ENCODE measurements at regions not wholly inside any gene's neighbourhood (a gene's known extent, or its start where the extent isn't known, plus 50 kb on each side); places are given as distances from the start of the nearest gene placed in this dataset.

DNA sequence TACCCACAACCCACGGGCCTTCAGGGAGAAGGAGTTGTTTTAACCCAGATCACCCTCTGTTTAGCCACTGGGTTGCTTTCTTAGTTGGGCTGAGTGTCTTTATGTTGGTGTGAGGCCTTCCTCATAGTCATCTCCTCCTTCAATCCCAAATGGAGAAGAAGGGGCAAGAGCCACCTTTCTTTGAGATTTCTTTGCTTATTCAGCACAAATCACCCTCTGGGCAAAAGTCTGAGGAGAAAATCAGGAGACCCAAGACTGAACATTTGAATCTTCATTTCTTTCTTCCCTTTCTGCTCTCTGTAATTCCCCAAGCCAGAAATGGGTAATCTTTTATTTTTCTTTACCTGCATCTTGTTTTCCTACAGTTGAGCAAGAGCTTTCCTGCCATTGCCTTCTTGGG lies 329.0 kb downstream of the TLE4 start:
- CTCF ChIA-PET: no interaction called here
- POLR2A ChIA-PET (ENCODE audit: unreplicated experiment): no interaction called here
- BruUV-seq (replicated peaks): no TSS peak

DNA sequence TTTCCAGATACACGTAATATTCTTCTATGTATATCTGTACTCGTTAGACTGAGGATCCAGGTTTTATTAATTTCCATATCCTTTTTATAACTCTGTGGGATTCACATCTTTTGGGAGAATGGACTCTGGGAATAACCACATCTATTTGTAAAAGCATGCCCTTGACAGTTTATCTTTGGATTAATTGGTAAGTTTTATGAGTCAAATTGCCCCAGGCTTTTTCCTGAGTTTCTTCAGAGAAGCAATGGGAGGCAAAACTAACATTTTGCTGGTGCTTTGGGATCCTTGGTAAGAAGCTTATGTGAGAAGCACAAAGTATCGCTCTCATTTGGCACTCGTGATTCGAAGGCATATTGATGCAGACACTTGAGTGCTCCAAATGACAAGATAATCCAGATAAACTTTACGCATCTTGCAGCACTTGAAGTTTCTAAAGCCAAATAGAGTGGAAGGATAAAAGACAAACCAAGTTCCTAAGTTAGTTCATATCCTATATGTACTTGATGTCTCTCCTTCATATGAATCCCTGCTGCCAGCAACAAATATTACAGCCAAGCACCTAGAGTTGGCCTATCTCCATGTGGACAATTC lies 324.7 kb downstream of the TLE4 start:
- H3K4me3 ChIP-seq: no peak overlapping the region
- no TSS peak for BruUV-seq (replicated peaks)
- H3K4me2 ChIP-seq: no peak overlapping the region
- no peak overlapping the region for H3K27ac ChIP-seq
- H3K27me3 ChIP-seq (ENCODE audit: insufficient read depth, low read depth): peaks cover 6% of the 10 kb centered on the region
- H3K4me1 ChIP-seq (replicated peaks; ENCODE audit: insufficient read depth): no peaks in the 10 kb centered on the region
- intact Hi-C loops (cut with micrococcal nuclease; ENCODE audit: unreplicated experiment): no loop called here
- no peaks in the 10 kb centered on the region for H3K36me3 ChIP-seq (ENCODE audit: low read depth)
- H3F3A ChIP-seq (ENCODE audit: insufficient read depth, low read depth): no peaks in the 10 kb centered on the region
- POLR2A ChIA-PET (ENCODE audit: unreplicated experiment): no interaction called here
- no peak for DNase-seq
- no peaks in the 10 kb centered on the region for H3K79me2 ChIP-seq (ENCODE audit: low read depth)
- TF ChIP-seq EZH2 (IDR thresholded peaks at IDR 0.05; ENCODE audit: low read depth): no peak
- TF ChIP-seq, protein P1, sequence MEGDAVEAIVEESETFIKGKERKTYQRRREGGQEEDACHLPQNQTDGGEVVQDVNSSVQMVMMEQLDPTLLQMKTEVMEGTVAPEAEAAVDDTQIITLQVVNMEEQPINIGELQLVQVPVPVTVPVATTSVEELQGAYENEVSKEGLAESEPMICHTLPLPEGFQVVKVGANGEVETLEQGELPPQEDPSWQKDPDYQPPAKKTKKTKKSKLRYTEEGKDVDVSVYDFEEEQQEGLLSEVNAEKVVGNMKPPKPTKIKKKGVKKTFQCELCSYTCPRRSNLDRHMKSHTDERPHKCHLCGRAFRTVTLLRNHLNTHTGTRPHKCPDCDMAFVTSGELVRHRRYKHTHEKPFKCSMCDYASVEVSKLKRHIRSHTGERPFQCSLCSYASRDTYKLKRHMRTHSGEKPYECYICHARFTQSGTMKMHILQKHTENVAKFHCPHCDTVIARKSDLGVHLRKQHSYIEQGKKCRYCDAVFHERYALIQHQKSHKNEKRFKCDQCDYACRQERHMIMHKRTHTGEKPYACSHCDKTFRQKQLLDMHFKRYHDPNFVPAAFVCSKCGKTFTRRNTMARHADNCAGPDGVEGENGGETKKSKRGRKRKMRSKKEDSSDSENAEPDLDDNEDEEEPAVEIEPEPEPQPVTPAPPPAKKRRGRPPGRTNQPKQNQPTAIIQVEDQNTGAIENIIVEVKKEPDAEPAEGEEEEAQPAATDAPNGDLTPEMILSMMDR (conservative IDR thresholded peaks at IDR 0.05): no peak
- no peak overlapping the region for H2AFZ ChIP-seq
- CTCF ChIA-PET: no interaction called here
- no peaks in the 10 kb centered on the region for H3K9me3 ChIP-seq (ENCODE audit: insufficient read depth, low read depth)
- no peaks in the 10 kb centered on the region for H3K9me2 ChIP-seq (ENCODE audit: insufficient read depth)
- no peaks in the 10 kb centered on the region for H4K20me1 ChIP-seq (ENCODE audit: insufficient read depth)

More for the DNA sequence above, 329.0 kb downstream of the TLE4 start:
- no peak overlapping the region for H2AFZ ChIP-seq
- H3K4me3 ChIP-seq: no peak overlapping the region
- intact Hi-C loops (cut with micrococcal nuclease; ENCODE audit: unreplicated experiment): no loop called here
- H3F3A ChIP-seq (ENCODE audit: insufficient read depth, low read depth): no peaks in the 10 kb centered on the region
- H4K20me1 ChIP-seq (ENCODE audit: insufficient read depth): no peaks in the 10 kb centered on the region
- no peaks in the 10 kb centered on the region for H3K9me3 ChIP-seq (ENCODE audit: insufficient read depth, low read depth)
- H3K27ac ChIP-seq: no peak overlapping the region
- no peak for DNase-seq
- H3K4me1 ChIP-seq (replicated peaks; ENCODE audit: insufficient read depth): no peaks in the 10 kb centered on the region
- no peaks in the 10 kb centered on the region for H3K36me3 ChIP-seq (ENCODE audit: low read depth)
- no peak overlapping the region for H3K4me2 ChIP-seq
- H3K27me3 ChIP-seq (ENCODE audit: insufficient read depth, low read depth): peaks cover 4% of the 10 kb centered on the region; the same call in 1 of the 2 replicates
- no peaks in the 10 kb centered on the region for H3K79me2 ChIP-seq (ENCODE audit: low read depth)
- H3K9me2 ChIP-seq (ENCODE audit: insufficient read depth): no peaks in the 10 kb centered on the region
- no peak for TF ChIP-seq EZH2 (IDR thresholded peaks at IDR 0.05; ENCODE audit: low read depth)
- TF ChIP-seq, protein P1 (conservative IDR thresholded peaks at IDR 0.05): no peak

DNA sequence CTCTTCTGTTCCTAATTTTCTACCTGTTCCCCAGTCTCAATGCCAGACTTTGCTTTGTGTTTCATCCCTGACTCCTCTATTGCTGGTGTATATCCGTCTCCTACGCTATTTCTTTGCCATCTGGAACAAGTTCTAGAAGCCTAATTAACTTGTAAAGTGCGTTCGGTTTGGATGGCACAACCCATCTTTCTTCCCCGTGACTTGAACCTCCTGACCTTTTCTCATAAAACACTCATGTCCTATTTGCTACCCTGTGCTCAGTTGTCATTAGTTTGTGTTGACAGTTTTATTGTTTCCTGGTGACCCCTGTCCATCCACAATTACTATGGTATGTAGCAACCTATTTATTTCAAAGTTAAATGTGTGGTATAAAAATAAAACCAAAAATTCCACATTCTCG lies 323.5 kb downstream of the TLE4 start:
- ChIA-PET POLR2A (ENCODE audit: unreplicated experiment) (no interaction called here), CTCF (no interaction called here)
- Histone ChIP-seq H3K27ac (no peak overlapping the region), H3F3A (ENCODE audit: insufficient read depth, low read depth) (no peaks in the 10 kb centered on the region), H4K20me1 (ENCODE audit: insufficient read depth) (no peaks in the 10 kb centered on the region), H3K4me2 (no peak overlapping the region), H3K4me1 (replicated peaks; ENCODE audit: insufficient read depth) (no peaks in the 10 kb centered on the region), H3K9me2 (ENCODE audit: insufficient read depth) (no peaks in the 10 kb centered on the region), H3K9me3 (ENCODE audit: insufficient read depth, low read depth) (no peaks in the 10 kb centered on the region), H2AFZ (no peak overlapping the region), H3K36me3 (ENCODE audit: low read depth) (no peaks in the 10 kb centered on the region), H3K27me3 (ENCODE audit: insufficient read depth, low read depth) (peaks cover 8% of the 10 kb centered on the region), H3K79me2 (ENCODE audit: low read depth) (no peaks in the 10 kb centered on the region), H3K4me3 (no peak overlapping the region)
- no TSS peak for BruUV-seq (replicated peaks)
- intact Hi-C loops (cut with micrococcal nuclease; ENCODE audit: unreplicated experiment): no loop called here
- TF ChIP-seq, protein P1 (conservative IDR thresholded peaks at IDR 0.05): no peak
- no peak for TF ChIP-seq EZH2 (IDR thresholded peaks at IDR 0.05; ENCODE audit: low read depth)
- no peak for DNase-seq
